ENCODE measurements at regions not wholly inside any gene's neighbourhood (a gene's known extent, or its start where the extent isn't known, plus 50 kb on each side); places are given as distances from the start of the nearest gene placed in this dataset.

GRCh38 chr1:4369335-4369734 lies 285.1 kb upstream of the AJAP1 start:
- Histone ChIP-seq H3K9me3 (no peaks in the 10 kb centered on the region), H3K36me3 (ENCODE audit: low read depth) (no peaks in the 10 kb centered on the region), H3K4me3 (no peak overlapping the region), H3K4me1 (ENCODE audit: low read depth) (no peaks in the 10 kb centered on the region)
- no peak for ATAC-seq
- TF ChIP-seq CTCF (IDR thresholded peaks at IDR 0.05): no peak
- intact Hi-C loops (cut with DNase I, micrococcal nuclease): no loop called here
- DNase-seq: no peak

- ATAC-seq: no peak
- no peaks in the 10 kb centered on the region for H3K36me3 ChIP-seq (ENCODE audit: low read depth)
- no peaks in the 10 kb centered on the region for H3K9me3 ChIP-seq
- no peak for DNase-seq
- TF ChIP-seq CTCF (IDR thresholded peaks at IDR 0.05): no peak
- H3K4me3 ChIP-seq: no peak overlapping the region
- intact Hi-C loops (cut with DNase I, micrococcal nuclease): no loop called here
- H3K4me1 ChIP-seq (ENCODE audit: low read depth): no peaks in the 10 kb centered on the region
Observed at GRCh38 chr1:4371849-4372248, 282.6 kb upstream of the AJAP1 start.

GRCh38 chr1:4375812-4376211 lies 278.6 kb upstream of the AJAP1 start:
- Histone ChIP-seq H3K4me3 (no peak overlapping the region), H3K9me3 (peaks cover 6% of the 10 kb centered on the region), H3K36me3 (ENCODE audit: low read depth) (no peaks in the 10 kb centered on the region), H3K4me1 (ENCODE audit: low read depth) (no peaks in the 10 kb centered on the region)
- no peak for TF ChIP-seq CTCF (IDR thresholded peaks at IDR 0.05)
- DNase-seq (no peak), ATAC-seq (no peak)
- intact Hi-C loops (cut with DNase I, micrococcal nuclease): no loop called here

- Histone ChIP-seq H3K36me3 (ENCODE audit: low read depth) (no peaks in the 10 kb centered on the region), H3K4me3 (no peak overlapping the region), H3K9me3 (peaks cover 30% of the 10 kb centered on the region), H3K4me1 (ENCODE audit: low read depth) (no peaks in the 10 kb centered on the region)
- DNase-seq (no peak), ATAC-seq (no peak)
- intact Hi-C loops (cut with DNase I, micrococcal nuclease): no loop called here
- TF ChIP-seq CTCF (IDR thresholded peaks at IDR 0.05): no peak
Observed at GRCh38 chr1:4379451-4380175, 274.8 kb upstream of the AJAP1 start.

GRCh38 chr1:4380564-4381168 lies 273.7 kb upstream of the AJAP1 start:
- intact Hi-C loops (cut with DNase I, micrococcal nuclease): no loop called here
- Histone ChIP-seq H3K36me3 (ENCODE audit: low read depth) (no peaks in the 10 kb centered on the region), H3K4me3 (no peak overlapping the region), H3K4me1 (ENCODE audit: low read depth) (no peaks in the 10 kb centered on the region), H3K9me3 (peaks cover 30% of the 10 kb centered on the region)
- no peak for ATAC-seq
- no peak for TF ChIP-seq CTCF (IDR thresholded peaks at IDR 0.05)
- DNase-seq: no peak

Data from mucosa of descending colon (tissue), 3 donors.